ENCODE measurements at regions not wholly inside any gene's neighbourhood (a gene's known extent, or its start where the extent isn't known, plus 50 kb on each side); places are given as distances from the start of the nearest gene placed in this dataset.

- DNase-seq: no peak
- no peaks in the 10 kb centered on the region for H3K36me3 Mint-ChIP-seq (ENCODE audit: insufficient read depth)
- no peaks in the 10 kb centered on the region for H3K9me3 Mint-ChIP-seq
- H3K27me3 Mint-ChIP-seq (ENCODE audit: low read depth): no peaks in the 10 kb centered on the region
- H3K4me1 Mint-ChIP-seq (ENCODE audit: low read depth): no peaks in the 10 kb centered on the region
- no peak overlapping the region for H3K4me3 Mint-ChIP-seq
- ATAC-seq: no peak
Measured at GRCh38 chr3:72669224-72669623, 179.0 kb downstream of the SHQ1 start.

DNA sequence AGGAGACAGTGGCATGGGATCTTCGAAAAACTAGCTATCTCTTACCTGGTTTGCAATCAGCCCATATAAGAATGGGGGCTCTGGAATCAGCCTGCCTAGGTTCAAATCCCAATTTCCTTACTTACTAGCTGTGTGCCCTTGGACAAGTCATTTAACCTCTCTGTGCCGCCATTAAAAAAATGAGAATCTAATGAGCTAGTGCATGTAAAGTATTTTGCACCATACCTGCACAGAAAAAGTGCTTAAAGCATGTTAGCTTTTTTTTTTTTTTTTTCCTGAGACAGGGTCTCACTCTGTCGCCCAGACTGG is 181.8 kb downstream of the SHQ1 start:
- no peaks in the 10 kb centered on the region for H3K27me3 Mint-ChIP-seq (ENCODE audit: low read depth)
- H3K4me1 Mint-ChIP-seq (ENCODE audit: low read depth): no peaks in the 10 kb centered on the region
- ATAC-seq (no peak), DNase-seq (no peak)
- H3K9me3 Mint-ChIP-seq: no peaks in the 10 kb centered on the region
- no peak overlapping the region for H3K4me3 Mint-ChIP-seq
- no peaks in the 10 kb centered on the region for H3K36me3 Mint-ChIP-seq (ENCODE audit: insufficient read depth)

GRCh38 chr3:72665701-72666446 is 182.4 kb downstream of the SHQ1 start:
- Mint-ChIP-seq H3K27me3 (ENCODE audit: low read depth) (no peaks in the 10 kb centered on the region), H3K4me3 (no peak overlapping the region), H3K9me3 (no peaks in the 10 kb centered on the region), H3K36me3 (ENCODE audit: insufficient read depth) (no peaks in the 10 kb centered on the region), H3K4me1 (ENCODE audit: low read depth) (no peaks in the 10 kb centered on the region)
- DNase-seq (peak; percentile 47), ATAC-seq (peak in 1 of 2 donors; percentile 59)

GRCh38 chr3:72665103-72665502 is 183.1 kb downstream of the SHQ1 start:
- Mint-ChIP-seq H3K4me1 (ENCODE audit: low read depth) (no peaks in the 10 kb centered on the region), H3K4me3 (no peak overlapping the region), H3K27me3 (ENCODE audit: low read depth) (peaks cover under 1% of the 10 kb centered on the region), H3K36me3 (ENCODE audit: insufficient read depth) (no peaks in the 10 kb centered on the region), H3K9me3 (no peaks in the 10 kb centered on the region)
- DNase-seq (no peak), ATAC-seq (no peak)

DNA sequence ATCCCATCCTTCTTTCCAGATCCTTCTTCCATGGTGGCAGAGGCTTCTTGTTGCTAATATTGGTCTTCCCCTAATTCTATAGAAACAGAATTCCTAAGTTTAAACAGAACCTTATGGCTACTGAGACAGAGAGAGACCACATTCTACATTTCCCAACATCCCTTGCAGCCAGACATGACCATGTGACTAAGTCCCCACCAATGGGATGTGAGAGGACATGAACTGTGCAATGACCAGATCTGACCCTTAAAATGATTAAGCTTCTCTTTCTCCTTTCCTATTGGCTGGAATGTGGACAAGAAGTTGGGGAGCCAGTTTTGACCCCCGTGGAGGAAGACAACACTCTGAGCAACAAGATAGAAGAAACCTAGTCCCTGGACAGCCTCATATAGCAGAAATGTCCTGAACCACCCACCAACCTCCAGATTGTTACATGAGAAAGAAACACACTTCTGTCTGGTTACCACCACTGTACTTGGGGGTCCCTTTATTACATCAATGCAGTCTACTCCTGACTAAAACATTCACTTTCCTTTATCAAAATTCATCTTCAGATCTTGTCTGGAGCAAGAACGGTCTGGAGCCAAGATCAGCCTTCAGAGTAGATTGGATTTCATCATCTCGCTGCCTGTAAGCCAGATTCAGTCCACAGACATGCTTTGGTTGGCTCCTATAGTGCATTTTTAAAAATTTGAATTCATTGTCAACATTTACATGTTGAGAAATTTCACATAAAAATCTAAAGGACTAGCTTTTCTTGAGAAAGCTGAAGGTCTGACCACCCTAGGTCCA is 183.9 kb downstream of the SHQ1 start:
- Mint-ChIP-seq H3K27me3 (ENCODE audit: low read depth) (peaks cover 3% of the 10 kb centered on the region), H3K4me3 (no peak overlapping the region), H3K9me3 (no peaks in the 10 kb centered on the region), H3K36me3 (ENCODE audit: insufficient read depth) (no peaks in the 10 kb centered on the region), H3K4me1 (ENCODE audit: low read depth) (no peaks in the 10 kb centered on the region)
- ATAC-seq: no peak
- no peak for DNase-seq

GRCh38 chr3:72663429-72663828 is 184.8 kb downstream of the SHQ1 start:
- no peak for ATAC-seq
- no peak overlapping the region for H3K4me3 Mint-ChIP-seq
- peaks cover 1% of the 10 kb centered on the region for H3K4me1 Mint-ChIP-seq (ENCODE audit: low read depth)
- no peak for DNase-seq
- H3K36me3 Mint-ChIP-seq (ENCODE audit: insufficient read depth): no peaks in the 10 kb centered on the region
- peaks cover 3% of the 10 kb centered on the region for H3K27me3 Mint-ChIP-seq (ENCODE audit: low read depth)
- no peaks in the 10 kb centered on the region for H3K9me3 Mint-ChIP-seq

DNA sequence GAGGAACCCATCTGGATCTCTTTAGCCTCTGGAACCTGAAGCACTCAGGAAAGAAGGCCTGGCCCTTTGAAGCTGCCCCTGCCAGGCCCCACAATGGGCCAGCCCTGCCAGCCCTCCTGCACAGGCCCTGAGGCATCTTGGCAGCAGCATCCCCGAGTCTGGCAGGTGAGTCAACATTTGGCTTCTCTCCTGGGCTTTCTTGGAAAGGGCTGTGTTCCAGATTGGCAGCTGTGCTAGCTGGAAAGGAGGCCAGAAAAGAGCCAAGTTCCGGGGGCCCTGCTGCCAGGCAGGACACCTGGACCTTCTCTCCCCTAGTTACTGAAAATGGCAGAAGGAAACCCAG is 187.2 kb downstream of the SHQ1 start:
- Mint-ChIP-seq H3K36me3 (ENCODE audit: insufficient read depth) (no peaks in the 10 kb centered on the region), H3K27me3 (ENCODE audit: low read depth) (peaks cover 5% of the 10 kb centered on the region), H3K4me1 (ENCODE audit: low read depth) (peaks cover 12% of the 10 kb centered on the region), H3K4me3 (no peak overlapping the region), H3K9me3 (no peaks in the 10 kb centered on the region)
- no peak for DNase-seq
- no peak for ATAC-seq

GRCh38 chr3:72660270-72661114 is 187.8 kb downstream of the SHQ1 start:
- Mint-ChIP-seq H3K9me3 (no peaks in the 10 kb centered on the region), H3K27me3 (ENCODE audit: low read depth) (peaks cover 5% of the 10 kb centered on the region), H3K4me3 (no peak overlapping the region), H3K36me3 (ENCODE audit: insufficient read depth) (no peaks in the 10 kb centered on the region), H3K4me1 (ENCODE audit: low read depth) (peaks cover 12% of the 10 kb centered on the region)
- DNase-seq (no peak), ATAC-seq (no peak)

GRCh38 chr3:72659596-72659995 is 188.6 kb downstream of the SHQ1 start:
- no peak overlapping the region for H3K4me3 Mint-ChIP-seq
- no peak for ATAC-seq
- no peaks in the 10 kb centered on the region for H3K9me3 Mint-ChIP-seq
- DNase-seq: no peak
- no peaks in the 10 kb centered on the region for H3K36me3 Mint-ChIP-seq (ENCODE audit: insufficient read depth)
- peaks cover 5% of the 10 kb centered on the region for H3K27me3 Mint-ChIP-seq (ENCODE audit: low read depth)
- H3K4me1 Mint-ChIP-seq (ENCODE audit: low read depth): peaks cover 12% of the 10 kb centered on the region

- H3K36me3 Mint-ChIP-seq (ENCODE audit: insufficient read depth): no peaks in the 10 kb centered on the region
- H3K4me3 Mint-ChIP-seq: no peak overlapping the region
- H3K4me1 Mint-ChIP-seq (ENCODE audit: low read depth): peaks cover 12% of the 10 kb centered on the region
- peaks cover 5% of the 10 kb centered on the region for H3K27me3 Mint-ChIP-seq (ENCODE audit: low read depth)
- DNase-seq (no peak), ATAC-seq (no peak)
- H3K9me3 Mint-ChIP-seq: no peaks in the 10 kb centered on the region
Measured at GRCh38 chr3:72659188-72659587, 189.1 kb downstream of the SHQ1 start.

- ATAC-seq: no peak
- Mint-ChIP-seq H3K4me1 (ENCODE audit: low read depth) (peaks cover 12% of the 10 kb centered on the region), H3K4me3 (no peak overlapping the region), H3K36me3 (ENCODE audit: insufficient read depth) (no peaks in the 10 kb centered on the region), H3K27me3 (ENCODE audit: low read depth) (peaks cover 5% of the 10 kb centered on the region), H3K9me3 (no peaks in the 10 kb centered on the region)
- no peak for DNase-seq
Measured at GRCh38 chr3:72658466-72659100, 189.7 kb downstream of the SHQ1 start.

GRCh38 chr3:72657666-72658065 is 190.6 kb downstream of the SHQ1 start:
- ATAC-seq (peak; percentile 86 to 92), DNase-seq (peak; percentile 20)
- no peak overlapping the region for H3K4me3 Mint-ChIP-seq
- H3K27me3 Mint-ChIP-seq (ENCODE audit: low read depth): peaks cover 5% of the 10 kb centered on the region
- H3K9me3 Mint-ChIP-seq: no peaks in the 10 kb centered on the region
- H3K36me3 Mint-ChIP-seq (ENCODE audit: insufficient read depth): no peaks in the 10 kb centered on the region
- peaks cover 12% of the 10 kb centered on the region for H3K4me1 Mint-ChIP-seq (ENCODE audit: low read depth)

DNA sequence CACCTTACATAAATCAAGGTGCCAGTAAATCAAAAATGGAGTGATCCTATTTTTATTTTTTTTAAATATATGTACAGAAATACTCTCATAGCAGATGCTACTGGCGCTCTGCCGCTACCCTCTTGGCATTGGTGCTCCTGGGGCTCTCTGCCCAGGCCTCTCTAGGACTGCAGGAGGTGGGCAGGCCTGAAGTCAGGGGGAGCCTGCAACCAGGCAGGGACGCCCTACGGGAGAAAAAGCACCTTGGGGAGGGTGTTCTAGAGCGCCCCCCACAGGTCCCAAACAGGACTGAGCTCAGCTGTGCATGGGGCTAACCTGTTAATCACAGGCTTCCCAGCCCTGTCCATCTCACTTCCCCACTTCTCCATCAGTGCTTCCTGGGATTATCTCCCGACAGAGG is 192.5 kb downstream of the SHQ1 start:
- Mint-ChIP-seq H3K27me3 (ENCODE audit: low read depth) (peaks cover 5% of the 10 kb centered on the region), H3K4me1 (ENCODE audit: low read depth) (peaks cover 12% of the 10 kb centered on the region), H3K9me3 (peaks cover 6% of the 10 kb centered on the region), H3K36me3 (ENCODE audit: insufficient read depth) (no peaks in the 10 kb centered on the region), H3K4me3 (no peak overlapping the region)
- no peak for ATAC-seq
- no peak for DNase-seq

- Mint-ChIP-seq H3K9me3 (peaks cover 6% of the 10 kb centered on the region), H3K36me3 (ENCODE audit: insufficient read depth) (no peaks in the 10 kb centered on the region), H3K4me1 (ENCODE audit: low read depth) (peaks cover 12% of the 10 kb centered on the region), H3K27me3 (ENCODE audit: low read depth) (peaks cover 5% of the 10 kb centered on the region), H3K4me3 (no peak overlapping the region)
- no peak for DNase-seq
- ATAC-seq: no peak
Measured at GRCh38 chr3:72655131-72655551, 193.1 kb downstream of the SHQ1 start.

All from activated T-cell treated with anti-CD3 and anti-CD28 coated beads, Interleukin-2, amount 50 U/mL, for 4 hours (primary cell).